ENCODE measurements at regions not wholly inside any gene's neighbourhood (a gene's known extent, or its start where the extent isn't known, plus 50 kb on each side); places are given as distances from the start of the nearest gene placed in this dataset.

DNA sequence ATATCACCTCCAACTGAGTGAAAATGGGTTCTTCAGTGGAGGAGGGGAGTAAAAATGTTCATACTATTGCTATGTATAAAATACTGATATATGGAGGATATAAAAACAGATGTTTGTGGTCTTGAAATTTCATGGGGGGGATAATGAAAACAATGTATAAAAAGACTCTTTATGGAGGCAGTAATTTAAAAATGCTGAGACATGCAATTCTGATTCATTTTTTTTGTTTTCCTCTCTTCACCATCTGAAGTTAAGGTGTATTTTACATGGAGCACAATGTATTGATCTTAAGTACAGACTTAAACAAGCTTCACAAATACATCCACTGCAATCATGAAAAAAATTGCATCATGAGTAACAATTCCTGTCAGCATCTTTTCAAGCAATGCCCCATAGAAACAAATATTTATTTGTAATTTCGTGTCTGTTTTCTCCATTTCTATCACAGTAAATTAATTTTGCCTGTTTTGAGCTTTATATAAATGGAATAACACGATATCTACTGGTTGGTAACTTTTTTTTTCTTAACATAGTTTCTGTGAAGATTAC lies 393.2 kb upstream of the ZNF804A start:
- TF ChIP-seq, protein P1, sequence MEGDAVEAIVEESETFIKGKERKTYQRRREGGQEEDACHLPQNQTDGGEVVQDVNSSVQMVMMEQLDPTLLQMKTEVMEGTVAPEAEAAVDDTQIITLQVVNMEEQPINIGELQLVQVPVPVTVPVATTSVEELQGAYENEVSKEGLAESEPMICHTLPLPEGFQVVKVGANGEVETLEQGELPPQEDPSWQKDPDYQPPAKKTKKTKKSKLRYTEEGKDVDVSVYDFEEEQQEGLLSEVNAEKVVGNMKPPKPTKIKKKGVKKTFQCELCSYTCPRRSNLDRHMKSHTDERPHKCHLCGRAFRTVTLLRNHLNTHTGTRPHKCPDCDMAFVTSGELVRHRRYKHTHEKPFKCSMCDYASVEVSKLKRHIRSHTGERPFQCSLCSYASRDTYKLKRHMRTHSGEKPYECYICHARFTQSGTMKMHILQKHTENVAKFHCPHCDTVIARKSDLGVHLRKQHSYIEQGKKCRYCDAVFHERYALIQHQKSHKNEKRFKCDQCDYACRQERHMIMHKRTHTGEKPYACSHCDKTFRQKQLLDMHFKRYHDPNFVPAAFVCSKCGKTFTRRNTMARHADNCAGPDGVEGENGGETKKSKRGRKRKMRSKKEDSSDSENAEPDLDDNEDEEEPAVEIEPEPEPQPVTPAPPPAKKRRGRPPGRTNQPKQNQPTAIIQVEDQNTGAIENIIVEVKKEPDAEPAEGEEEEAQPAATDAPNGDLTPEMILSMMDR (IDR thresholded peaks at IDR 0.05): no peak
- no peak for TF ChIP-seq EP300 (IDR thresholded peaks at IDR 0.05)
